GM10266 (cell line): ENCODE measurements at regions not wholly inside any gene's neighbourhood (a gene's known extent, or its start where the extent isn't known, plus 50 kb on each side); places are given as distances from the start of the nearest gene placed in this dataset.
"Not testable (repeated sequence)": the region's sequence is repeated elsewhere in the genome, so short reads cannot be mapped to it uniquely, and the experiment has no call there.

Experiments
- DNase-seq: peaks from one replicate; pipeline ENCODE4 v3.0.0; 2012; ENCODE audit errors: extremely low spot score
- TF ChIP-seq, protein P1 (sequence below): IDR thresholded peaks from 2 replicates; pipeline ENCODE4 v1.5.1; 2012; ENCODE audit warnings: mild to moderate bottlenecking, low read depth; ENCODE audit not compliant: control insufficient read depth, insufficient read depth; ENCODE audit errors: missing control alignments

DNA sequence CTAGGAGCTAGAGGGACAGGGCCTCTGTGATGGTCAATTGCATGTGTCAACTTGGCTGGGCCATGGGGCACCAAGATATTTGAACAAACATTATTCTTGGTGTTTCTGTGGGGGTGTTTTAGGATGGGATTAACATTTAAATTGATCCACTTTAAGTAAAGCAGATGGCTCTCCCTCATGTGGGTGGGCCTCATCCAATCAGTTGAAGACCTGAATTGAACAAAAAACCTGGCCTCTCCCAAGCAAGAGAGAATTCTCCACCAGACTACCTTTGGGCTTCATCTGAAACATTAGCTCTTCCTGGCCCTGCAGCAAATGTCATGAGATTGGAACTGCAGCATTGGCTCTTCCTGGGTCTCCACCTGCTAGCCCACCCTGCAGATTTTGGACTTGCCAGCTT, 207.1 kb upstream of the ATP6AP2 start:
- TF ChIP-seq, protein P1, sequence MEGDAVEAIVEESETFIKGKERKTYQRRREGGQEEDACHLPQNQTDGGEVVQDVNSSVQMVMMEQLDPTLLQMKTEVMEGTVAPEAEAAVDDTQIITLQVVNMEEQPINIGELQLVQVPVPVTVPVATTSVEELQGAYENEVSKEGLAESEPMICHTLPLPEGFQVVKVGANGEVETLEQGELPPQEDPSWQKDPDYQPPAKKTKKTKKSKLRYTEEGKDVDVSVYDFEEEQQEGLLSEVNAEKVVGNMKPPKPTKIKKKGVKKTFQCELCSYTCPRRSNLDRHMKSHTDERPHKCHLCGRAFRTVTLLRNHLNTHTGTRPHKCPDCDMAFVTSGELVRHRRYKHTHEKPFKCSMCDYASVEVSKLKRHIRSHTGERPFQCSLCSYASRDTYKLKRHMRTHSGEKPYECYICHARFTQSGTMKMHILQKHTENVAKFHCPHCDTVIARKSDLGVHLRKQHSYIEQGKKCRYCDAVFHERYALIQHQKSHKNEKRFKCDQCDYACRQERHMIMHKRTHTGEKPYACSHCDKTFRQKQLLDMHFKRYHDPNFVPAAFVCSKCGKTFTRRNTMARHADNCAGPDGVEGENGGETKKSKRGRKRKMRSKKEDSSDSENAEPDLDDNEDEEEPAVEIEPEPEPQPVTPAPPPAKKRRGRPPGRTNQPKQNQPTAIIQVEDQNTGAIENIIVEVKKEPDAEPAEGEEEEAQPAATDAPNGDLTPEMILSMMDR: no peak
- DNase-seq: no peak

DNA sequence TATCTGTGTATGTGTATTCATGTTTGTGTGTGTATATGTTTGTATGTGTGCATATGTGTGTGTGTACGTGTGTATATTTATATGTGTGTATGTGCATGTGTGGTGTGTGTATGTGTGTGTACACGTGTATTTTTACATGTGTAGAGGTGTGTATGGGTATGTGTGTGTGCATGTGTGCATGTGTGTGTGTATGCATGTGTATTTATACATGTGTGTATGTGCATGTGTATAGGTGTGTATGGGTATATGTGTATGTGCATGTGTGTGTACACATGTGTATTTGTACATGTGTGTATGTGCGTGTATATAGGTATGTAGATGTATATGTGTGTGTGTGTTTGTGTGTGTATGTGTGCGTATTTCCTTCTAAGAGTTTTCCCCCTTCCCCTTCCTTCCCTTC, 207.7 kb upstream of the ATP6AP2 start:
- DNase-seq: no peak
- TF ChIP-seq, protein P1: no peak

DNA sequence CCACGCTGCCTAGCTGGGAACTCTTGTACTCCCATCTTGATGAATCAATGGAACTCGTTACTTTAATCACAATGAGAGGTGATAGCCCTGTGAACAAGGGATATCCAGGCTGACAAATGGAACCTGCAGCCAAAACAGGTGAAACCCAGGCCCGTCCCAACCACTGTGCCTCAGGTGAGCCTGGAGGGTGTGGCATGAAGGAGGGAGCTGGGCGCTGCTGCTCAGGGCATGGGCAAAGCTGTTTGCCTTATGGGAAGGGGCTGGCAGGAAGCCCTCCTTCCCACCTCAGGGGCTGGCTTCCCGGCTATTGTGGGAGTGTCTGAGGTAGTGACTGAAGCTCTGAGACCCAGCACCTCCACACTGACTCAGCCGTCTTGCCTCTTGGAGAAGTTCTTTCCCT, 209.4 kb upstream of the ATP6AP2 start:
- TF ChIP-seq, protein P1: no peak
- DNase-seq: no peak

DNA sequence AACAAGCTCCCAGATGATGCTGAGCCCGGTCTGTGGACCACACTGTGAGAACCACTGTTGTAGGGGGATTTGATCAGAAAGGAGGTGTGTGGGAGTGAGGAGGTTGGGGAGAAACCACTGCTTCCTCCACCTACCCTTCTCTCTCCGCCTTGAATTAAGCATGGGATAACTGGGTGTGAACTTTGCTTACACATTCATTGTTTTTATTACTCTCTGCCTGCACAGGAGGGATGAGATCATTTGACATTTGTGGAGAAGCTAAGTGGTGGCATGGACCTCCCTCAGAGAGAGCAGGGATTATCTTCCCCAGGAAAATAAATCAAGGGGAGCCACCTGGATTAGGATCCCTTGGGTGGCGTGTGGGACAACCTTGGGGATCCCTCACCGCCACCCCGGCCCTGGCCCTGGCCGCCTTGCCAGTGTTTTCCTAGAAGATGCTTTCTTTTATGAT, 212.1 kb upstream of the ATP6AP2 start:
- TF ChIP-seq, protein P1: no peak
- no peak for DNase-seq

DNA sequence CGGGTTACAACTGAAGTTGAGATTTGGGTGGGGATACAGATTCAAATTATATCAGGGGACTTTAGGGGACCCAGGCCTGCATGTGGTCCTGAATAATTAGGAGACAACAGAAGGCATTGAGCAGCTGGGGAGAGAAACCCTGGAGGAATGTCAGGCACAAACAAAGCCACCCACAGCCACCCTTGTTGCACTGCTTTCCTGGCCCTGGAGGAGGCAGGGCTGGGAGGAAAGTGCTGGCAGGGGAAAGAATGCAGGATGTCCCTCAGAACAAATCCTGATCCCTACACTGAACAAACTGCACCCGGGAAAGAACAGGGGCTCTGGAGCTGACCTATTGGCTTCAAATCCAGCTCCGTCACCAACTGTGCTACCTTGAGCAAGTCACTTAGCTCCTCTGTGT, 214.1 kb upstream of the ATP6AP2 start:
- TF ChIP-seq, protein P1: no peak
- no peak for DNase-seq

DNA sequence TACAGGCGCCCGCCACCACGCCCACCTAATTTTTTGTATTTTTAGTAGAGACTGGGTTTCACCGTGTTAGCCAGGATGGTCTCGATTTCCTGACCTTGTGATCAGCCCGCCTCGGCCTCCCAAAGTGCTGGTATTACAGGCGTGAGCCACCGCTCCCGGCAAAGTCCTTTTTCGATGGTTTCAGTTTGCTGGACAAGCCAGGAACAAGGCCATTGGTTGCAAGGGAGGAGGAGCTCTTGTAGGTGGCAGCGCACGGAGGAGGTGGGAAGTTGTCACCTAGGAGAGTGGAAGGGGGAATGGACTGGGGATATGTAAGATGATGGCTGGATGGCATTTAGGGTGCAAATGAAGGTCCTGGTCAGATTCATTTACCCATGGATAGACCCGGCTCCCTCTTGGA, 218.5 kb upstream of the ATP6AP2 start:
- not testable (repeated sequence) for DNase-seq

DNA sequence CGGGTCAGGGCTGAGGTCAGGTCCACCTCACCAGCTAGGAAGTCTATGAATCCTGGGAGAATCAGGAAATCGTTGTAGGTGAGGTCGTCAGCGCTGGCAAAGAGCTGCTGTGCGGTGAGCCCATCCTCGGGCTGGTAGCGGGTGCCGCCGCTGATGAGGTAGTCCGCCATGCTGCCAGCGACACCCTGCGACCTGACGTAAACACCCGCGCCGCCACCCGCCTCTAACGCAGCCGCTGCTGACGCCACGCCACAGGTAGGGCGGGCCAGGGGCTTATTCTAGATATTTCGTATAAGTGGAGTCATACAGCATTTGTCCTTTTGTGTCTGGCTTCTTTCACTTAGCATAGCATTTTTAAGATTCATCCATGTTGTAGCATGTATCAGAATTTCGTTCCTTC, 220.2 kb upstream of the ATP6AP2 start:
- no peak for DNase-seq
- TF ChIP-seq, protein P1: no peak

DNA sequence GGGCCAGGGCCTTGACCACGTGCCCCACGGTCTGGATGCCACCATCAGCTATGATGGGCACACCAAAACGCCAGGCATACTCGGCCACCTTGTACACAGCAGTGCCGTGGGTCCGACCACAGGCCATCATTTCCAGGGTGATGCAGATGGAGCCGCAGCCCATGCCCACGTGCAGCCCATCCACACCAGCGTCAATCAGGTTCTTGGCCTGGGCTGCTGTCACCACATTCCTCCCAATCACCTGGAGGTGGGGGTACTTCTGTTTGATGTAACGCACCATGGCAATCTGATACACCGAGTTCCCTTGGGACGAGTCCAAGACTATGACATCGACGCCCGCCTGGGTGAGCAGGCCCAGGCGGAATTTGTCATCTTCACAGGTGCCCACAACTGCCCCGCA, 221.2 kb upstream of the ATP6AP2 start:
- DNase-seq: no peak
- TF ChIP-seq, protein P1: no peak
